ENCODE measurements at regions not wholly inside any gene's neighbourhood (a gene's known extent, or its start where the extent isn't known, plus 50 kb on each side); places are given as distances from the start of the nearest gene placed in this dataset.

DNA sequence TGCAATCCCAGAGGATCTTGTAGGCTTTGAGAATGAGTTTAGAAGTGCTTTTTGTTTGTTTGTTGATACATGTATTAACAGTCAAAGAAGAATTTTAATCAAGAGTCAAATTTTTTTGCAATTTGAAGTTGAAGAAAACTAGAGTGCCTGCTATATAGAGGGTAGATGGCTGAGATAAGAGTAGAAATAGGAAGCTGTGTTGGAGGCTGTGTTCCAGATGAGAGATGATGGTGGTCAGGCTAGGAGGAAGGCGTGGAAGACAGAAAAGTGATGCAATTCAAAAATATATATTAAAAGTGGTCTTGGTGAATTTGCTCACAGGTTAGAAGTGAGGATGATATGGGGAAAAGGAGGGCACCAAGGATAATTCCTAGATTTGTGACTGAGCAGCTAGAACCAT is 978.3 kb downstream of the BCL11A start:
- Histone ChIP-seq H3K27ac (no peak overlapping the region), H3F3A (ENCODE audit: insufficient read depth, low read depth) (no peaks in the 10 kb centered on the region), H3K79me2 (ENCODE audit: low read depth) (no peaks in the 10 kb centered on the region), H3K36me3 (ENCODE audit: low read depth) (no peaks in the 10 kb centered on the region), H3K9me2 (ENCODE audit: insufficient read depth) (no peaks in the 10 kb centered on the region), H3K9me3 (ENCODE audit: insufficient read depth, low read depth) (no peaks in the 10 kb centered on the region), H3K4me3 (no peak overlapping the region), H3K4me2 (no peak overlapping the region), H2AFZ (no peak overlapping the region), H3K27me3 (ENCODE audit: insufficient read depth, low read depth) (no peaks in the 10 kb centered on the region), H3K4me1 (replicated peaks; ENCODE audit: insufficient read depth) (no peaks in the 10 kb centered on the region), H4K20me1 (ENCODE audit: insufficient read depth) (no peaks in the 10 kb centered on the region)
- DNase-seq: no peak
- TF ChIP-seq EZH2 (IDR thresholded peaks at IDR 0.05; ENCODE audit: low read depth): no peak
- TF ChIP-seq, protein P1, sequence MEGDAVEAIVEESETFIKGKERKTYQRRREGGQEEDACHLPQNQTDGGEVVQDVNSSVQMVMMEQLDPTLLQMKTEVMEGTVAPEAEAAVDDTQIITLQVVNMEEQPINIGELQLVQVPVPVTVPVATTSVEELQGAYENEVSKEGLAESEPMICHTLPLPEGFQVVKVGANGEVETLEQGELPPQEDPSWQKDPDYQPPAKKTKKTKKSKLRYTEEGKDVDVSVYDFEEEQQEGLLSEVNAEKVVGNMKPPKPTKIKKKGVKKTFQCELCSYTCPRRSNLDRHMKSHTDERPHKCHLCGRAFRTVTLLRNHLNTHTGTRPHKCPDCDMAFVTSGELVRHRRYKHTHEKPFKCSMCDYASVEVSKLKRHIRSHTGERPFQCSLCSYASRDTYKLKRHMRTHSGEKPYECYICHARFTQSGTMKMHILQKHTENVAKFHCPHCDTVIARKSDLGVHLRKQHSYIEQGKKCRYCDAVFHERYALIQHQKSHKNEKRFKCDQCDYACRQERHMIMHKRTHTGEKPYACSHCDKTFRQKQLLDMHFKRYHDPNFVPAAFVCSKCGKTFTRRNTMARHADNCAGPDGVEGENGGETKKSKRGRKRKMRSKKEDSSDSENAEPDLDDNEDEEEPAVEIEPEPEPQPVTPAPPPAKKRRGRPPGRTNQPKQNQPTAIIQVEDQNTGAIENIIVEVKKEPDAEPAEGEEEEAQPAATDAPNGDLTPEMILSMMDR (conservative IDR thresholded peaks at IDR 0.05): no peak
- POLR2A ChIA-PET (ENCODE audit: unreplicated experiment): no interaction called here
- BruUV-seq (replicated peaks): no TSS peak
- CTCF ChIA-PET: no interaction called here
- intact Hi-C loops (cut with micrococcal nuclease; ENCODE audit: unreplicated experiment): no loop called here

DNA sequence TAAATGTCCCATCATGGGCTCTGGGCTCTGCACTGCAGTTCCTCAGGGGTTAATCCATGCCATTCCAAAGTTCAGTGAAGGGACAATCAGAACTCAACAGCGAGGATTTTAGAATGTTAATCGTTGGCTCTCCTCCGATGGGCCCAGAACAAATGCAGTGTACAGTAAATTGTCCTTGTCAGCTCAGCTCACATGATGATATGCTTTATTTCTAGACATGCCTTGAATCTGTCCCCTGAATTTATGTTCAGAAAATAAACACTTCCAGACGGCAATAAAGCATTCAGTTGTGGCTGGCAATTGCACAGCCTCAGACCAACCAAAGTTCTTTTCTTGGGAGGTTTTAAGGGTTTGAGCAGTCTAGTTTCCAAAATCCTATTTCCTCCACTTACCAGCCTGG is 981.2 kb downstream of the BCL11A start:
- Histone ChIP-seq H2AFZ (no peak overlapping the region), H4K20me1 (ENCODE audit: insufficient read depth) (no peaks in the 10 kb centered on the region), H3K36me3 (ENCODE audit: low read depth) (no peaks in the 10 kb centered on the region), H3K79me2 (ENCODE audit: low read depth) (no peaks in the 10 kb centered on the region), H3K27me3 (ENCODE audit: insufficient read depth, low read depth) (no peaks in the 10 kb centered on the region), H3K27ac (no peak overlapping the region), H3F3A (ENCODE audit: insufficient read depth, low read depth) (no peaks in the 10 kb centered on the region), H3K4me1 (replicated peaks; ENCODE audit: insufficient read depth) (no peaks in the 10 kb centered on the region), H3K9me3 (ENCODE audit: insufficient read depth, low read depth) (no peaks in the 10 kb centered on the region), H3K4me2 (no peak overlapping the region), H3K4me3 (no peak overlapping the region), H3K9me2 (ENCODE audit: insufficient read depth) (no peaks in the 10 kb centered on the region)
- no TSS peak for BruUV-seq (replicated peaks)
- DNase-seq: no peak
- ChIA-PET CTCF (no interaction called here), POLR2A (ENCODE audit: unreplicated experiment) (no interaction called here)
- intact Hi-C loops (cut with micrococcal nuclease; ENCODE audit: unreplicated experiment): no loop called here
- TF ChIP-seq EZH2 (IDR thresholded peaks at IDR 0.05; ENCODE audit: low read depth): no peak
- TF ChIP-seq, protein P1 (conservative IDR thresholded peaks at IDR 0.05): no peak

DNA sequence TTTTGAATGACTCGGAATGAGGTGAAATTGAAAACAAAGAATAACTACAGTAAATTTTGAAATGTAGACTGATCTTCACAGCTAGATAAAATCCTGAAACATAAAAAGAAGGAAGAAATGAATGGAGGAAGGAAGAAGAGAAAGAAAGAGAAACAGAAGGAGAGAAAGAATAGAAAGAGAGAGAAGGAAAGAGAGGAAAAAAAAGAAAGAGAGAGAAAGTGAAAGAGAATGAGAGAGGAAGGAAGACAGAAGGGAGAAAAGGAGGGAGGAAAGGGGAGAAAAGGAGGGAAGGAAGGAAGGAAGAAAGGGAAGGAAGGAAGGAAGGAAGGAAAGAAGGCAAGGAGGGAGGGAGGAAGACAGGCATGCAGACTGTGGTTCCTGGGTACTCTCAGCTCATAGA is 982.6 kb downstream of the BCL11A start:
- Histone ChIP-seq H3K9me3 (ENCODE audit: insufficient read depth, low read depth) (no peaks in the 10 kb centered on the region), H3K4me3 (no peak overlapping the region), H4K20me1 (ENCODE audit: insufficient read depth) (no peaks in the 10 kb centered on the region), H3K4me2 (no peak overlapping the region), H3K9me2 (ENCODE audit: insufficient read depth) (no peaks in the 10 kb centered on the region), H3K4me1 (replicated peaks; ENCODE audit: insufficient read depth) (no peaks in the 10 kb centered on the region), H3K27ac (no peak overlapping the region), H2AFZ (no peak overlapping the region), H3K79me2 (ENCODE audit: low read depth) (no peaks in the 10 kb centered on the region), H3K27me3 (ENCODE audit: insufficient read depth, low read depth) (no peaks in the 10 kb centered on the region), H3K36me3 (ENCODE audit: low read depth) (no peaks in the 10 kb centered on the region), H3F3A (ENCODE audit: insufficient read depth, low read depth) (no peaks in the 10 kb centered on the region)
- no peak for DNase-seq
- POLR2A ChIA-PET (ENCODE audit: unreplicated experiment): no interaction called here
- intact Hi-C loops (cut with micrococcal nuclease; ENCODE audit: unreplicated experiment): no loop called here
- BruUV-seq (replicated peaks): no TSS peak
- TF ChIP-seq EZH2 (IDR thresholded peaks at IDR 0.05; ENCODE audit: low read depth): no peak
- TF ChIP-seq, protein P1 (conservative IDR thresholded peaks at IDR 0.05): no peak
- CTCF ChIA-PET: no interaction called here

All from PC-9 (cell line).